ENCODE measurements at regions not wholly inside any gene's neighbourhood (a gene's known extent, or its start where the extent isn't known, plus 50 kb on each side); places are given as distances from the start of the nearest gene placed in this dataset.

GRCh38 chr14:84129941-84130340 is 1400.0 kb upstream of the FLRT2 start:
- H3K4me3 ChIP-seq (ENCODE audit: low read depth, low read length) = no peak overlapping the region
- no peak for ATAC-seq (ENCODE audit: low read depth in 2 of 2)
- H3K4me1 ChIP-seq (ENCODE audit: control insufficient read depth, insufficient read depth, low read length, poor library complexity, severe bottlenecking) = no peaks in the 10 kb centered on the region
- Mint-ChIP-seq H3K36me3 (no peaks in the 10 kb centered on the region), H3K27ac (no peak overlapping the region), H3K9me3 (peaks cover 4 to 9% (median 5%) of the 10 kb centered on the region in 7 donors), H3K4me3 (no peak overlapping the region), H3K27me3 (no peaks in the 10 kb centered on the region), H3K4me1 (no peaks in the 10 kb centered on the region)
- DNase-seq = no peak
- no peaks in the 10 kb centered on the region for H3K27me3 ChIP-seq (ENCODE audit: control insufficient read depth, insufficient read depth, low read length)
- no peaks in the 10 kb centered on the region for H3K9me3 ChIP-seq (ENCODE audit: control insufficient read depth in 2 of 2, low read length in 2 of 2)
- no peaks in the 10 kb centered on the region for H3K36me3 ChIP-seq (ENCODE audit: control insufficient read depth, insufficient read depth, low read length)
- H3K27ac ChIP-seq (ENCODE audit: insufficient read depth, low read length, poor library complexity, severe bottlenecking) = no peak overlapping the region

DNA sequence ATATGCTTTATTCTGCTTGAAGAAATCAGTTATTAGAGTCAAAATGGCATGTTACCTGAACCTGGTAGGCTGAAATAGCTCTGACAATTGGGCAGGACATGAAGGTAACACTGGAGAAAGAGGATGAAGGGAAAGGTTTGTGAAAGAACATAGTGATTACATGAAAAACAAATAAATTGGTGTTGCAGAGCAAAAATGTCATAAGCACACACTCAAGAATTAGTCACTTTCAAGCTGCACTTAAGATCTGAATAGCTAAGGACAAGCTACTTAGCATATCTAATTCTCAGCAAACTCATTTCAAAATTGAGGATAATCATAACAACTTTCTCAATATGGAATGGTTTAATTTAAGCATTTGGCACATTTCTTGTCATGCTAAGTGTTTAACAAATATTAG is 1398.0 kb upstream of the FLRT2 start:
- ATAC-seq (ENCODE audit: low read depth in 2 of 2) = no peak
- Mint-ChIP-seq H3K36me3 (no peaks in the 10 kb centered on the region), H3K4me1 (no peaks in the 10 kb centered on the region), H3K27me3 (no peaks in the 10 kb centered on the region), H3K4me3 (no peak overlapping the region), H3K9me3 (peaks cover 4 to 17% (median 7%) of the 10 kb centered on the region in 7 donors), H3K27ac (no peak overlapping the region)
- no peaks in the 10 kb centered on the region for H3K4me1 ChIP-seq (ENCODE audit: control insufficient read depth, insufficient read depth, low read length, poor library complexity, severe bottlenecking)
- peaks cover 0 to 3% of the 10 kb centered on the region in 2 experiments for H3K9me3 ChIP-seq (ENCODE audit: control insufficient read depth in 2 of 2, low read length in 2 of 2)
- no peak overlapping the region for H3K27ac ChIP-seq (ENCODE audit: insufficient read depth, low read length, poor library complexity, severe bottlenecking)
- H3K27me3 ChIP-seq (ENCODE audit: control insufficient read depth, insufficient read depth, low read length) = no peaks in the 10 kb centered on the region
- H3K4me3 ChIP-seq (ENCODE audit: low read depth, low read length) = no peak overlapping the region
- no peaks in the 10 kb centered on the region for H3K36me3 ChIP-seq (ENCODE audit: control insufficient read depth, insufficient read depth, low read length)
- no peak for DNase-seq

DNA sequence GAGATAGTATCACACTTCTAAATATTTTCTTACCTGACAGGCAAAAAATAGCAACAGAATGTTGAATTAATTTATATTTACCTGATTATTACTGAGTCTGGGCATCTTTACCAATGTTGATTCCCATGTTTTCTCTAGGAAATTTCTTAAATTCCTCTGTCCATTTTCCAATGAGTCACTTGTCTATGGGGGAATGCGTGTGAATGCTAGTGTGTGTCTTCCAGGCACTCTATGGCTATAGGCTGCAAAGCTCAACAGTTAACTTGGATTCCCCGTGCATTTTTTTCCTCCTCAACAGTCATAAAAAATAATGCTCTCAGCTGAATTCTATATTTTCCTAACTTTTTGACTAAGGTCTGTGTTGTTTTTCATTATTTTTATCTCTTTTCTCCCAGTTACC is 1385.8 kb upstream of the FLRT2 start:
- Histone ChIP-seq H3K36me3 (ENCODE audit: control insufficient read depth, insufficient read depth, low read length) (no peaks in the 10 kb centered on the region), H3K27ac (ENCODE audit: insufficient read depth, low read length, poor library complexity, severe bottlenecking) (no peak overlapping the region), H3K27me3 (ENCODE audit: control insufficient read depth, insufficient read depth, low read length) (no peaks in the 10 kb centered on the region), H3K4me1 (ENCODE audit: control insufficient read depth, insufficient read depth, low read length, poor library complexity, severe bottlenecking) (no peaks in the 10 kb centered on the region), H3K4me3 (ENCODE audit: low read depth, low read length) (no peak overlapping the region), H3K9me3 (ENCODE audit: control insufficient read depth in 2 of 2, low read length in 2 of 2) (no peaks in the 10 kb centered on the region)
- no peaks in the 10 kb centered on the region for H3K36me3 Mint-ChIP-seq
- no peak overlapping the region for H3K27ac Mint-ChIP-seq
- no peaks in the 10 kb centered on the region for H3K27me3 Mint-ChIP-seq
- H3K4me3 Mint-ChIP-seq = no peak overlapping the region
- H3K4me1 Mint-ChIP-seq = no peaks in the 10 kb centered on the region
- H3K9me3 Mint-ChIP-seq = peaks cover 0 to 35% (median 4%) of the 10 kb centered on the region in 7 donors
- no peak for DNase-seq
- ATAC-seq (ENCODE audit: low read depth in 2 of 2) = no peak

DNA sequence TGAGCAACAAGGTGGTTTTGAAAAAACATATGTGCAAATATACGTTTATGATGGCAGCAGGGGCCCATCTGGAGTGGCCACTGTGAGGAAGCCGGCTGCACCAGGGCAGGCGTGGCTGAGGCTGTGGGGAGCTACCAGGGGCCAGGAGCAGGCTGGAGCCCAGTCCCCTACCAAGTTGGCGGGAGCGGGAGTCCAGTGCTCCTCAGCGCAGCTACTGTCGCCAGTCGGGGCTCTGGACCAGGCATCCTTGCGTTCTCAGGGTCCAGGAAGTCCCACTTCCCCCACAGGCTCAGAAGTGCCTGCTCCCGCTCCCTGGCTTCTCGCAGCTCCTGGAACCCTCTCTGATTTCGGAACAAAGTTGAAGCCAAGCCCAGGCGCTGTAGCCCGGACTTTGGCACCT is 1377.5 kb upstream of the FLRT2 start:
- no peak for DNase-seq
- no peaks in the 10 kb centered on the region for H3K4me1 Mint-ChIP-seq

DNA sequence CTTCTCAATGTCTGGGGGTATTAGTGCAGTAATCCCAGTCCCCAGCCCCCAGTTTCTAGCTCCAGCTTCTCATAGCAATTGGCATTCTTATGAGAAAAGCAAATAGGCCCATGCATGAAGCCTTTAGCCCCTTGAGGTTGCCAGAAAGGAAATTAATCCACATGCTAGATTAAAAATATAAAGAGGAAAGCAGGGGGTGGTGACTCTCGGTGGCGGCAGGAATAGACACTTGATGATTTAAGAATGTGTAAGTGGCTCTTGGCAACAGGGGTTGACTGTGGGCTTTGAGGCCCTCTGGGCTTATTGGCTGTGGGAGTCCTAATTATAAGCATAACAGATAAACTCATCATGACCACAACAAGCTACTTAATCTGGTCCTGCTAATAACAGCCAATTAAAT is 1367.3 kb upstream of the FLRT2 start:
- peaks cover 0 to 5% of the 10 kb centered on the region in 2 experiments for H3K9me3 ChIP-seq (ENCODE audit: control insufficient read depth in 2 of 2, low read length in 2 of 2)
- DNase-seq (no peak), ATAC-seq (ENCODE audit: low read depth in 2 of 2) (no peak)
- no peak overlapping the region for H3K27ac ChIP-seq (ENCODE audit: insufficient read depth, low read length, poor library complexity, severe bottlenecking)
- H3K4me1 ChIP-seq (ENCODE audit: control insufficient read depth, insufficient read depth, low read length, poor library complexity, severe bottlenecking) = no peaks in the 10 kb centered on the region
- Mint-ChIP-seq H3K36me3 (no peaks in the 10 kb centered on the region), H3K4me3 (no peak overlapping the region), H3K27me3 (no peaks in the 10 kb centered on the region), H3K9me3 (peaks cover 2 to 25% (median 10%) of the 10 kb centered on the region in 7 donors), H3K4me1 (no peaks in the 10 kb centered on the region), H3K27ac (no peak overlapping the region)
- no peaks in the 10 kb centered on the region for H3K27me3 ChIP-seq (ENCODE audit: control insufficient read depth, insufficient read depth, low read length)
- H3K4me3 ChIP-seq (ENCODE audit: low read depth, low read length) = no peak overlapping the region
- no peaks in the 10 kb centered on the region for H3K36me3 ChIP-seq (ENCODE audit: control insufficient read depth, insufficient read depth, low read length)

More for the DNA sequence above, 1377.5 kb upstream of the FLRT2 start:
- Histone ChIP-seq H3K27ac (ENCODE audit: insufficient read depth, low read length, poor library complexity, severe bottlenecking) (no peak overlapping the region), H3K36me3 (ENCODE audit: control insufficient read depth, insufficient read depth, low read length) (no peaks in the 10 kb centered on the region), H3K4me3 (ENCODE audit: low read depth, low read length) (no peak overlapping the region), H3K27me3 (ENCODE audit: control insufficient read depth, insufficient read depth, low read length) (no peaks in the 10 kb centered on the region), H3K4me1 (ENCODE audit: control insufficient read depth, insufficient read depth, low read length, poor library complexity, severe bottlenecking) (no peaks in the 10 kb centered on the region), H3K9me3 (ENCODE audit: control insufficient read depth in 2 of 2, low read length in 2 of 2) (no peaks in the 10 kb centered on the region)
- H3K27me3 Mint-ChIP-seq = no peaks in the 10 kb centered on the region
- no peaks in the 10 kb centered on the region for H3K36me3 Mint-ChIP-seq
- H3K9me3 Mint-ChIP-seq = peaks cover 0 to 41% (median 6%) of the 10 kb centered on the region in 7 donors
- H3K4me3 Mint-ChIP-seq = no peak overlapping the region
- no peak overlapping the region for H3K27ac Mint-ChIP-seq
- ATAC-seq (ENCODE audit: low read depth in 2 of 2) = no peak

- Histone ChIP-seq H3K27ac (ENCODE audit: insufficient read depth, low read length, poor library complexity, severe bottlenecking) (no peak overlapping the region), H3K36me3 (ENCODE audit: control insufficient read depth, insufficient read depth, low read length) (no peaks in the 10 kb centered on the region), H3K4me3 (ENCODE audit: low read depth, low read length) (no peak overlapping the region), H3K9me3 (ENCODE audit: control insufficient read depth in 2 of 2, low read length in 2 of 2) (peaks cover 3 to 9% of the 10 kb centered on the region in 2 experiments), H3K4me1 (ENCODE audit: control insufficient read depth, insufficient read depth, low read length, poor library complexity, severe bottlenecking) (no peaks in the 10 kb centered on the region), H3K27me3 (ENCODE audit: control insufficient read depth, insufficient read depth, low read length) (no peaks in the 10 kb centered on the region)
- Mint-ChIP-seq H3K27me3 (no peaks in the 10 kb centered on the region), H3K9me3 (peaks cover 3 to 18% (median 10%) of the 10 kb centered on the region in 7 donors), H3K36me3 (no peaks in the 10 kb centered on the region), H3K4me1 (no peaks in the 10 kb centered on the region), H3K27ac (no peak overlapping the region), H3K4me3 (no peak overlapping the region)
- DNase-seq = no peak
- ATAC-seq (ENCODE audit: low read depth in 2 of 2) = no peak
Observed at GRCh38 chr14:84167026-84167425, 1362.9 kb upstream of the FLRT2 start.

DNA sequence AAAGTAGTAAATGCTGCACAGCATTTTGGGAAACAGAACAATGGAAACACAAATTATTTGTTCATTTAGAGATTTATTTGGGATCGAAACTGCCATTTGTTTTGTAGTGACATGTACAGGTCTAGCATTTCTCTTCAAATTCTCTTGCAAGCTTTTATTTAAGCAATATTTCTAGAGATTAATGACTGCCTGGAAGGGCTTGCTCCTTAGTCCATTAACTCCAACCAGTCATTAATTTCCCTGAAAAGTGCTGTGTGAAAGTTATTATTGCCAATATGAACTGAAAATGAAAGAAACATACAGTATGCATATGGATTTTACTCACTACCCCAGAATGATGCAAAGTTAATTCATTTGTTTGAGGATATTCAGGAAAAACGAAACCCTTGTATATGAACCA is 1349.6 kb upstream of the FLRT2 start:
- H3K9me3 ChIP-seq (ENCODE audit: control insufficient read depth in 2 of 2, low read length in 2 of 2) = no peaks in the 10 kb centered on the region
- Mint-ChIP-seq H3K27ac (no peak overlapping the region), H3K4me1 (no peaks in the 10 kb centered on the region), H3K27me3 (no peaks in the 10 kb centered on the region), H3K36me3 (no peaks in the 10 kb centered on the region), H3K9me3 (peaks cover under 1 to 28% (median 9%) of the 10 kb centered on the region in 7 donors), H3K4me3 (no peak overlapping the region)
- DNase-seq = no peak
- H3K36me3 ChIP-seq (ENCODE audit: control insufficient read depth, insufficient read depth, low read length) = no peaks in the 10 kb centered on the region
- H3K27ac ChIP-seq (ENCODE audit: insufficient read depth, low read length, poor library complexity, severe bottlenecking) = no peak overlapping the region
- H3K27me3 ChIP-seq (ENCODE audit: control insufficient read depth, insufficient read depth, low read length) = no peaks in the 10 kb centered on the region
- no peaks in the 10 kb centered on the region for H3K4me1 ChIP-seq (ENCODE audit: control insufficient read depth, insufficient read depth, low read length, poor library complexity, severe bottlenecking)
- ATAC-seq (ENCODE audit: low read depth in 2 of 2) = no peak
- H3K4me3 ChIP-seq (ENCODE audit: low read depth, low read length) = no peak overlapping the region

DNA sequence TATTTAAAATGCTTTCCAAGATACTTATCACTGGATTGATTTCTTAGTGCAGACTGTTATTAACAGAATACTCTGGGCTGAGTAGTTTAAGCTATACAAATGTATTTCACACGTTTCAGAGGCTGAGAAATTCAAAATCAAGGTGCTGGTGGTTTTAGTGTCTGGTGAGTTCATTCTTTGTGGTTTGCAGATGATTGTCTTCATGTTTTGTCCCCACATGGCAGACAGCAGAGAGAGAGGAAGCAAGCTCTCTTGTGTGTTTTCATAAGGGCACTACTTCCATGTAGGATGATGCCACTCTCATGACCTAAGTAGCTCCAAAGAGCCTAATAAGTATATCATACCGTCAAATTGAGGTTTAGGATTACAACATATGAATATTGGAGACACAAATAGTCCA is 1348.9 kb upstream of the FLRT2 start:
- no peak for ATAC-seq (ENCODE audit: low read depth in 2 of 2)

More for the DNA sequence above, 1348.9 kb upstream of the FLRT2 start:
- Mint-ChIP-seq H3K27ac (no peak overlapping the region), H3K27me3 (no peaks in the 10 kb centered on the region), H3K36me3 (no peaks in the 10 kb centered on the region), H3K4me3 (no peak overlapping the region), H3K9me3 (peaks cover 0 to 27% (median 8%) of the 10 kb centered on the region in 7 donors), H3K4me1 (no peaks in the 10 kb centered on the region)
- Histone ChIP-seq H3K4me3 (ENCODE audit: low read depth, low read length) (no peak overlapping the region), H3K36me3 (ENCODE audit: control insufficient read depth, insufficient read depth, low read length) (no peaks in the 10 kb centered on the region), H3K27me3 (ENCODE audit: control insufficient read depth, insufficient read depth, low read length) (no peaks in the 10 kb centered on the region), H3K9me3 (ENCODE audit: control insufficient read depth in 2 of 2, low read length in 2 of 2) (no peaks in the 10 kb centered on the region), H3K4me1 (ENCODE audit: control insufficient read depth, insufficient read depth, low read length, poor library complexity, severe bottlenecking) (no peaks in the 10 kb centered on the region), H3K27ac (ENCODE audit: insufficient read depth, low read length, poor library complexity, severe bottlenecking) (no peak overlapping the region)
- DNase-seq = no peak
